Right cardiac atrium (tissue), 5 donors: ENCODE measurements at regions not wholly inside any gene's neighbourhood (a gene's known extent, or its start where the extent isn't known, plus 50 kb on each side); places are given as distances from the start of the nearest gene placed in this dataset.
A peak's percentile ranks its signal among the peaks of the same experiment; 100 is the strongest.

Experiments
- ATAC-seq, 2 donors: fragments of 200-7000 bp; cut with Tn5 transposase; one replicate each; pipeline versions ENCODE4 v1.8.0 to v1.9.1; 2020; ENCODE audit warnings: moderate library complexity in 2 of 2, mild to moderate bottlenecking in 1 of 2
- DNase-seq, 3 donors: peaks; one replicate each; pipeline ENCODE4 v3.0.0-alpha.2; 2020
- H3K27ac ChIP-seq: one replicate; pipeline ENCODE4 v1.5.1; 2013; ENCODE audit warnings: mild to moderate bottlenecking, low read length, control low read depth, moderate library complexity
- H3K27me3 ChIP-seq: one replicate; pipeline ENCODE4 v1.6.1; 2013; ENCODE audit not compliant: control insufficient read depth, insufficient read depth
- H3K4me1 ChIP-seq: one replicate; pipeline ENCODE4 v1.6.1; 2013; ENCODE audit warnings: low read length; ENCODE audit not compliant: control insufficient read depth, insufficient read depth
- H3K4me3 ChIP-seq: one replicate; pipeline ENCODE4 v1.5.1; 2013; ENCODE audit warnings: low read length, control low read depth
- H3K9me3 ChIP-seq: one replicate; pipeline ENCODE4 v1.6.1; 2013; ENCODE audit warnings: low read length; ENCODE audit not compliant: control insufficient read depth
- WGBS: extraction: QIAGEN DNeasy Blood & Tissue Kit; methylation state at CpG from one replicate; pipeline ENCODE4 v1.1.7; 2013; 5-methylcytosine and 5-hydroxymethylcytosine counted together
- intact Hi-C, 4 donors: fragments of 100-400 bp; cut with DNase I; formaldehyde crosslinking; loops; one replicate each; pipeline versions ENCODE4 v1.11.0 to v1.14.0; 2022 to 2023
- donor health status: healthy with polysubstance abuse.
- donor health status: DM: no; HTN: yes; CAD: no.
- donor health status: DM: no; HTN: no; CAD: no.
- donor health status: DM: no; HTN: yes; CAD: no; lungs with severe emphysema.
- donor health status: DM: yes; HTN: yes; CAD: no.

- H3K27me3 ChIP-seq, result no peaks in the 10 kb centered on the region
- H3K27ac ChIP-seq, result no peak overlapping the region
- DNase-seq (no peak), ATAC-seq (no peak)
- WGBS, result 76% methylated on average over 2 of the region's 2 CpGs
- H3K9me3 ChIP-seq, result no peaks in the 10 kb centered on the region
- intact Hi-C loops, result no loop called here
- H3K4me3 ChIP-seq, result no peak overlapping the region
- no peaks in the 10 kb centered on the region for H3K4me1 ChIP-seq
Measured at GRCh38 chr10:58901092-58901646, 275.3 kb upstream of the PHYHIPL start.

GRCh38 chr10:58903071-58903470 is 273.4 kb upstream of the PHYHIPL start:
- H3K9me3 ChIP-seq, result no peaks in the 10 kb centered on the region
- intact Hi-C loops, result no loop called here
- ATAC-seq (no peak), DNase-seq (no peak)
- H3K27ac ChIP-seq, result no peak overlapping the region
- H3K27me3 ChIP-seq, result no peaks in the 10 kb centered on the region
- no peaks in the 10 kb centered on the region for H3K4me1 ChIP-seq
- WGBS, result 96% methylated on average over 1 of the region's 1 CpG
- no peak overlapping the region for H3K4me3 ChIP-seq

- intact Hi-C loops, result no loop called here
- no peaks in the 10 kb centered on the region for H3K9me3 ChIP-seq
- DNase-seq (no peak), ATAC-seq (no peak)
- H3K4me3 ChIP-seq, result no peak overlapping the region
- 82% methylated on average over 2 of the region's 2 CpGs for WGBS
- H3K4me1 ChIP-seq, result no peaks in the 10 kb centered on the region
- H3K27ac ChIP-seq, result no peak overlapping the region
- H3K27me3 ChIP-seq, result no peaks in the 10 kb centered on the region
Measured at GRCh38 chr10:58909881-58910280, 266.6 kb upstream of the PHYHIPL start.

GRCh38 chr10:58913717-58914116 is 262.7 kb upstream of the PHYHIPL start:
- ATAC-seq, result no peak
- Histone ChIP-seq H3K9me3 (no peaks in the 10 kb centered on the region), H3K4me3 (no peak overlapping the region), H3K27me3 (no peaks in the 10 kb centered on the region), H3K4me1 (no peaks in the 10 kb centered on the region), H3K27ac (no peak overlapping the region)
- no peak for DNase-seq
- intact Hi-C loops, result no loop called here
- 46% methylated on average over 3 of the region's 3 CpGs for WGBS

GRCh38 chr10:58918887-58919286 is 257.6 kb upstream of the PHYHIPL start:
- 81% methylated on average over 2 of the region's 2 CpGs for WGBS
- DNase-seq (no peak), ATAC-seq (no peak)
- H3K9me3 ChIP-seq, result no peaks in the 10 kb centered on the region
- no peaks in the 10 kb centered on the region for H3K4me1 ChIP-seq
- H3K27me3 ChIP-seq, result no peaks in the 10 kb centered on the region
- no peak overlapping the region for H3K4me3 ChIP-seq
- intact Hi-C loops, result no loop called here
- H3K27ac ChIP-seq, result no peak overlapping the region

GRCh38 chr10:58919927-58920654 is 256.4 kb upstream of the PHYHIPL start:
- ATAC-seq, result peak; percentile 40 to 46
- H3K4me1 ChIP-seq, result no peaks in the 10 kb centered on the region
- no peak for DNase-seq
- no peak overlapping the region for H3K4me3 ChIP-seq
- H3K27me3 ChIP-seq, result no peaks in the 10 kb centered on the region
- intact Hi-C loops, result no loop called here
- 32% methylated on average over 3 of the region's 3 CpGs for WGBS
- H3K9me3 ChIP-seq, result no peaks in the 10 kb centered on the region
- no peak overlapping the region for H3K27ac ChIP-seq

GRCh38 chr10:58920655-58921003 is 255.8 kb upstream of the PHYHIPL start:
- H3K4me3 ChIP-seq, result no peak overlapping the region
- no peaks in the 10 kb centered on the region for H3K4me1 ChIP-seq
- ATAC-seq, result peak in 1 of 2 donors; percentile 58
- intact Hi-C loops, result no loop called here
- H3K27ac ChIP-seq, result no peak overlapping the region
- no peak for DNase-seq
- H3K9me3 ChIP-seq, result no peaks in the 10 kb centered on the region
- H3K27me3 ChIP-seq, result no peaks in the 10 kb centered on the region

GRCh38 chr10:58921421-58921855 is 255.0 kb upstream of the PHYHIPL start:
- DNase-seq (no peak), ATAC-seq (peak; percentile 90 to 95)
- 17% methylated on average over 2 of the region's 2 CpGs for WGBS
- Histone ChIP-seq H3K9me3 (no peaks in the 10 kb centered on the region), H3K27ac (peak overlapping the region; percentile 51), H3K4me3 (no peak overlapping the region), H3K27me3 (no peaks in the 10 kb centered on the region), H3K4me1 (no peaks in the 10 kb centered on the region)
- intact Hi-C loops, result no loop called here

- no peaks in the 10 kb centered on the region for H3K4me1 ChIP-seq
- no peak for ATAC-seq
- H3K27ac ChIP-seq, result no peak overlapping the region
- no peaks in the 10 kb centered on the region for H3K9me3 ChIP-seq
- H3K4me3 ChIP-seq, result no peak overlapping the region
- H3K27me3 ChIP-seq, result no peaks in the 10 kb centered on the region
- WGBS, result 85% methylated on average over 2 of the region's 2 CpGs
- intact Hi-C loops, result no loop called here
- no peak for DNase-seq
Measured at GRCh38 chr10:58925381-58925780, 251.1 kb upstream of the PHYHIPL start.

GRCh38 chr10:58930500-58930899 is 245.9 kb upstream of the PHYHIPL start:
- no peak for DNase-seq
- no peak for ATAC-seq
- Histone ChIP-seq H3K27me3 (no peaks in the 10 kb centered on the region), H3K4me3 (no peak overlapping the region), H3K9me3 (no peaks in the 10 kb centered on the region), H3K27ac (no peak overlapping the region), H3K4me1 (peaks cover 4% of the 10 kb centered on the region)
- 90% methylated on average over 4 of the region's 4 CpGs for WGBS
- intact Hi-C loops, result loop anchor here in 1 of 4 donors (10.0 kb wide), 1 partner anchor 146 kb away; no protein-coding TSS in a partner anchor

- ATAC-seq, result no peak
- WGBS, result 82% methylated on average over 3 of the region's 3 CpGs
- intact Hi-C loops, result loop anchor here in 1 of 4 donors (10.0 kb wide), 1 partner anchor 147 kb away; no protein-coding TSS in a partner anchor
- Histone ChIP-seq H3K9me3 (no peaks in the 10 kb centered on the region), H3K27ac (no peak overlapping the region), H3K4me1 (peaks cover 6% of the 10 kb centered on the region), H3K4me3 (no peak overlapping the region), H3K27me3 (no peaks in the 10 kb centered on the region)
- DNase-seq, result no peak
Measured at GRCh38 chr10:58932126-58932525, 244.3 kb upstream of the PHYHIPL start.
